Mucosa of rectum (tissue), 2 donors: ENCODE measurements at regions not wholly inside any gene's neighbourhood (a gene's known extent, or its start where the extent isn't known, plus 50 kb on each side); places are given as distances from the start of the nearest gene placed in this dataset.
A peak's percentile ranks its signal among the peaks of the same experiment; 100 is the strongest.

Experiments
- H3K27ac ChIP-seq, 2 donors: one replicate each; pipeline ENCODE4 v1.7.0; 2013; ENCODE audit warnings: inconsistent platforms in 2 of 2, low read depth in 2 of 2, low read length in 2 of 2
- H3K27me3 ChIP-seq, 2 donors: one replicate each; pipeline ENCODE4 v1.7.0; 2013; ENCODE audit warnings: low read length in 2 of 2; ENCODE audit not compliant: control insufficient read depth in 2 of 2, insufficient read depth in 2 of 2
- H3K36me3 ChIP-seq, 2 donors: one replicate each; pipeline ENCODE4 v1.7.0; 2013; ENCODE audit warnings: low read length in 2 of 2; ENCODE audit not compliant: control insufficient read depth in 2 of 2, insufficient read depth in 2 of 2
- H3K4me1 ChIP-seq, 2 donors: one replicate each; pipeline ENCODE4 v1.7.0; 2013; ENCODE audit warnings: low read length in 2 of 2, mild to moderate bottlenecking in 1 of 2; ENCODE audit not compliant: control insufficient read depth in 2 of 2, insufficient read depth in 2 of 2
- H3K4me3 ChIP-seq, 2 donors: one replicate each; pipeline ENCODE4 v1.7.0; 2013; ENCODE audit warnings: low read length in 2 of 2
- H3K9ac ChIP-seq, 2 donors: one replicate each; pipeline ENCODE4 v1.7.0; 2013; ENCODE audit warnings: low read length in 2 of 2, low read depth in 1 of 2, mild to moderate bottlenecking in 1 of 2
- H3K9me3 ChIP-seq, 2 donors: one replicate each; pipeline ENCODE4 v1.7.0; 2013; ENCODE audit warnings: low read length in 2 of 2; ENCODE audit not compliant: control insufficient read depth in 2 of 2
- donor health status: healthy.
- donor health status: Normal muscosa, but diverticular disease.

DNA sequence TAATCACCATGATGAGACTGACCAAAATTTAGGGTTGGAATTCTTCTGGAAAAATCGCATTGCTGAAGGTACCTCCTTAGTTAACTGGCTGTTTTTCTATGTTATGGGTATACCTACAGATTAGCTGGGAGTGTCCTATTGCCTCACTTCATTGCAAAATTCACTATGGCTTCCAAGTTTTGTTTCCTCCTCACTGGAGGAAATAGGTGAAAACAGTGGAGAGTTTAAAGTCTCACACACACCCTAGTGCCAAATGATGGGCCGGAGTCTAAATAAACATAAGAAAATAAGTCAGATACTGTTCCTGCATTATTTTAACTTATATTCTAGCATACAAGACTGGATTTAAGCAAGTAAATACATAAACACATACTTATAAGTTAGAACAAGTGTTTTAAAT is 98.2 kb downstream of the AHR start:
- Histone ChIP-seq H3K4me3 (no peak overlapping the region), H3K9ac (no peak overlapping the region), H3K27ac (no peak overlapping the region), H3K9me3 (peaks cover 0 to 4% of the 10 kb centered on the region in 2 donors), H3K4me1 (peaks cover 0 to 3% of the 10 kb centered on the region in 2 donors), H3K27me3 (no peaks in the 10 kb centered on the region), H3K36me3 (no peaks in the 10 kb centered on the region)

GRCh38 chr7:17401791-17402627 is 103.6 kb downstream of the AHR start:
- Histone ChIP-seq H3K9me3 (no peaks in the 10 kb centered on the region), H3K27me3 (no peaks in the 10 kb centered on the region), H3K27ac (no peak overlapping the region), H3K4me3 (peak overlapping the region in 1 of 2 donors; percentile 14), H3K9ac (no peak overlapping the region), H3K4me1 (no peaks in the 10 kb centered on the region), H3K36me3 (no peaks in the 10 kb centered on the region)

DNA sequence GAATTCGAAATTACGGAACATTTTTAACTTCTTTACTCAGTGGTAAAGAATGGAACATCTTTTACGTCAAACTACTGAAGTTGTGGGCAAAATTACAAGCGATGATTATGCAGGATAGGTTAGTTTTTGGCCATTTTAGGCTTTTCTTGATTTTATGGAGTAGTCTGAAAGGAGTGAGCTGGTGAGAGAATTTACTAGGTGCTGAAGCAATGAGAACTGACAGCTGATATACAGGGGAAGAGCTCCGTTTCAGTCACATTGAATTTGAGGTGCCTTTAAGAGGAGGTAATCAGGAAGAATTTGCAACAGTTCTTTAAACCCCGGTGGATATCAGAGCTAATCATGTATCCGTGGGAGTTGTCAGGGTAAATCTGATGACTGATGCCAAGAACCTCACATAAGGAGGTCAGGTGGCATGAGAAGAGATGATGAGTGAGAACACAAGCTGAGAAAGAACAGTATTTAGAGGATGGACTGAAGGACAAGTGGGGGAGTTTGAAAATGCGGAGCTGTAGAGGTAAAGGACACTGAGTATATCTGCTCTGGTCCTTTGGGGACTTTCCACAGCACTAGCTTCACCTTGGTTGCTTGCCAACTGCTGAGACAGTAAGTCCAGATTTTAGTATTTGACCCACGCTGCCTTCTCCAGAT is 104.3 kb downstream of the AHR start:
- no peaks in the 10 kb centered on the region for H3K4me1 ChIP-seq
- H3K4me3 ChIP-seq = peak overlapping the region in 1 of 2 donors; percentile 14
- no peaks in the 10 kb centered on the region for H3K27me3 ChIP-seq
- peak overlapping the region in 1 of 2 donors; percentile 49 for H3K9ac ChIP-seq
- H3K9me3 ChIP-seq = no peaks in the 10 kb centered on the region
- no peak overlapping the region for H3K27ac ChIP-seq
- H3K36me3 ChIP-seq = no peaks in the 10 kb centered on the region

GRCh38 chr7:17404006-17404405 is 105.6 kb downstream of the AHR start:
- no peak overlapping the region for H3K9ac ChIP-seq
- H3K36me3 ChIP-seq = no peaks in the 10 kb centered on the region
- H3K4me1 ChIP-seq = peaks cover 0 to 4% of the 10 kb centered on the region in 2 donors
- H3K27ac ChIP-seq = no peak overlapping the region
- no peaks in the 10 kb centered on the region for H3K27me3 ChIP-seq
- no peak overlapping the region for H3K4me3 ChIP-seq
- no peaks in the 10 kb centered on the region for H3K9me3 ChIP-seq

DNA sequence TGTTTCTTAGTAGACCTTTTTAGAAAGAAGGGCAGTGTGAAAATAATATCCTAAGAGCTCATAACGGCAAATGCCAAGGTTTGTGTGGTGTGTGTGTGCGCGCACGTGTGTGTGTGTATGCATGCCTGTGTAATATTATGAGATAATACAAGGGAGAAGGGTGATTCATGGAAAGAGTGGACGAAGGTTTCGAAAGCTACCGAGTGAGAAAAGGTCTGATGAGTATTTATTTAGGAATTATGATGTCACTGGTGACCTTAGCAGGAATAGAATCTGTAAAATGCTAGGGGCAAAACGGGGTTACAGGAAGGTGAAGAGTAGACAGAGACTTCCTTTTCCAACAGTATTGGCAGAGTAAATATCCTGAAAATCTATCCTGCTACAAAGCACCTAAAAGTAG is 107.3 kb downstream of the AHR start:
- Histone ChIP-seq H3K9ac (no peak overlapping the region), H3K4me3 (no peak overlapping the region), H3K36me3 (no peaks in the 10 kb centered on the region), H3K9me3 (no peaks in the 10 kb centered on the region), H3K4me1 (peaks cover 0 to 4% of the 10 kb centered on the region in 2 donors), H3K27me3 (no peaks in the 10 kb centered on the region), H3K27ac (no peak overlapping the region)

DNA sequence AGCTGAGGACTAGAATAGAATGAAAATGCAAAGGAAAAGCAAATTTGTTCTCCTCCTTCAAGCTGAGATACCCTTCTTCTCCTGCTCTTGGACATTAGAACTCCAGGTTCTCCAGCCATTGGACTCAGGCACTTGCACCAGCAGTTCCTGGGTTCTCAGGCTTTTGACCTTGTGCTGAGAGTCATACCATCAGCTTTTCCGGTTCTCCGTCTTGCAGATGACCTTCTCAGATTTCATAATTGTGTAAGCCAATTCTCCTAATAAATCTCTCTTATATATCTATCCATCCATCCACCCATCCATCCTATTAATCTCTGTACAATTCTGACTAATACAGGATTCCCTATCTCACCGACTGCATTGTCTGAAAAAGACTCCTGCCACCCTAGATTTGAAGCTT is 108.3 kb downstream of the AHR start:
- Histone ChIP-seq H3K27ac (no peak overlapping the region), H3K27me3 (no peaks in the 10 kb centered on the region), H3K4me1 (peaks cover 0 to 4% of the 10 kb centered on the region in 2 donors), H3K4me3 (no peak overlapping the region), H3K9ac (no peak overlapping the region), H3K9me3 (no peaks in the 10 kb centered on the region), H3K36me3 (no peaks in the 10 kb centered on the region)

DNA sequence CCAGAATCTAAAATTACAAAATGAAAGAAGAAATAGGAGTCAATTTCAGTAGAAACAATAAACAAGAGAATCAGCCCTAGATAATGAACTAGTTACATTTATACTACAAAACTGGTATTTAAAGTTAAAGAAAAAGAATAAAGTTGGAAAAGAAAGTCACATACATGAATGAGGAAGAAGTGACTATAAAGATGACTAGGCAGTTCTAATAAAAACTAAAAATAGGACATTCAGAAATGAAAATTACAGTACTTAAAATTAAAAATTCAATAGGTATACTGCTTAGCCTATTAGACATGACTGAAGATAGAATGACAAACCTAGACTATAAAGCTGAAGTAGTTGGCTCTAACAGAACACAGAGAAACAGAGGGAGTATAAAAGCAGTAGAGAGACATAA is 108.8 kb downstream of the AHR start:
- peak overlapping the region in 1 of 2 donors; percentile 7 for H3K27ac ChIP-seq

GRCh38 chr7:17408245-17408903 is 109.9 kb downstream of the AHR start:
- Histone ChIP-seq H3K9me3 (no peaks in the 10 kb centered on the region), H3K27ac (peak overlapping the region in 1 of 2 donors; percentile 27), H3K36me3 (no peaks in the 10 kb centered on the region), H3K4me3 (no peak overlapping the region), H3K9ac (no peak overlapping the region), H3K27me3 (no peaks in the 10 kb centered on the region), H3K4me1 (peaks cover 0 to 4% of the 10 kb centered on the region in 2 donors)

More for the DNA sequence above, 108.8 kb downstream of the AHR start:
- no peak overlapping the region for H3K9ac ChIP-seq
- no peaks in the 10 kb centered on the region for H3K27me3 ChIP-seq
- no peak overlapping the region for H3K4me3 ChIP-seq
- H3K9me3 ChIP-seq = no peaks in the 10 kb centered on the region
- H3K36me3 ChIP-seq = no peaks in the 10 kb centered on the region
- H3K4me1 ChIP-seq = peaks cover 0 to 4% of the 10 kb centered on the region in 2 donors

- Histone ChIP-seq H3K9ac (no peak overlapping the region), H3K27ac (no peak overlapping the region), H3K27me3 (no peaks in the 10 kb centered on the region), H3K4me3 (no peak overlapping the region), H3K9me3 (no peaks in the 10 kb centered on the region), H3K36me3 (no peaks in the 10 kb centered on the region), H3K4me1 (peaks cover 0 to 4% of the 10 kb centered on the region in 2 donors)
Observed at GRCh38 chr7:17408904-17409290, 110.4 kb downstream of the AHR start.

DNA sequence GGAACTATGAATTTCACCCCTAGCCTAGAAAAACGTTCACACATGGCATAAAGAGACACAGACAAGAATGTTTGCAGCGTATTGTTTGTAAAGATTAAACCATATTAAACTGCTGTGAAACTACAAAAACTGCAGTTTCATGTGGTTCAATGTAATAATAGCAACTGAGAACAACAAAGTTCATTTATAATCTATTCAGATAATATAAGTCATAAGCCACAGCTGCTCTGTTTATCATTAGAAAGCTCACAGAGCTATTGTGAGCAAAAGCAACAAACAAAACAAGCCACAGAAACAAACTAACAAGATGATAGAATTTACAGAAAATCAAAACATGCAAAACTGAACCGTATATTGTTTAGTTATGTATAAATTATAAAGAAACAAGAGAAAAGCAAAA is 113.5 kb downstream of the AHR start:
- no peaks in the 10 kb centered on the region for H3K27me3 ChIP-seq
- H3K36me3 ChIP-seq = no peaks in the 10 kb centered on the region
- H3K9ac ChIP-seq = no peak overlapping the region
- no peaks in the 10 kb centered on the region for H3K9me3 ChIP-seq
- H3K27ac ChIP-seq = no peak overlapping the region
- H3K4me3 ChIP-seq = no peak overlapping the region
- H3K4me1 ChIP-seq = peaks cover 0 to 4% of the 10 kb centered on the region in 2 donors
